OCI-LY1 (cell line): ENCODE measurements at regions not wholly inside any gene's neighbourhood (a gene's known extent, or its start where the extent isn't known, plus 50 kb on each side); places are given as distances from the start of the nearest gene placed in this dataset.

Experiments used
- CTCF ChIP-seq: fragments of 200-600 bp; sonication (generic), shearing (Covaris generic); IDR thresholded peaks from 2 replicates; pipeline ENCODE4 v1.5.1; 2017; ENCODE audit warnings: mild to moderate bottlenecking, antibody characterized with exemption, low read length, moderate library complexity, mixed read lengths
- EZH2 ChIP-seq: fragments of 200-600 bp; sonication (generic), shearing (Covaris generic); IDR thresholded peaks from 2 replicates; pipeline ENCODE4 v1.8.0; 2017; ENCODE audit warnings: borderline replicate concordance, mixed run types, mild to moderate bottlenecking, antibody characterized with exemption, low read length, moderate library complexity, mixed read lengths

- no peak for TF ChIP-seq CTCF
- TF ChIP-seq EZH2: no peak
Measured at GRCh38 chr5:75948438-75948837, 134.7 kb upstream of the SV2C start.
